HG03469 (cell line): ENCODE measurements at regions not wholly inside any gene's neighbourhood (a gene's known extent, or its start where the extent isn't known, plus 50 kb on each side); places are given as distances from the start of the nearest gene placed in this dataset.
A peak's percentile ranks its signal among the peaks of the same experiment; 100 is the strongest.

Source experiments
- ATAC-seq: cut with Tn5 transposase; IDR thresholded peaks from one replicate; pipeline ENCODE4 v1.9.1; 2021; ENCODE audit warnings: mild to moderate bottlenecking, moderate library complexity, moderate number of reproducible peaks; ENCODE audit not compliant: unreplicated experiment

GRCh38 chr2:731711-732110 is 54.5 kb upstream of the TMEM18 start:
- no peak for ATAC-seq

- ATAC-seq, result no peak
Observed at GRCh38 chr2:729376-729861, 52.2 kb upstream of the TMEM18 start.

GRCh38 chr2:728165-728564 is 51.0 kb upstream of the TMEM18 start:
- ATAC-seq, result no peak

GRCh38 chr2:727071-727470 is 49.9 kb upstream of the TMEM18 start:
- peak; percentile 67 for ATAC-seq
